ENCODE measurements at regions not wholly inside any gene's neighbourhood (a gene's known extent, or its start where the extent isn't known, plus 50 kb on each side); places are given as distances from the start of the nearest gene placed in this dataset.
A peak's percentile ranks its signal among the peaks of the same experiment; 100 is the strongest.

- intact Hi-C loops (cut with DNase I), result no loop called here
- ATAC-seq (no peak), DNase-seq (ENCODE audit: low spot score) (no peak)
Observed at GRCh38 chr2:238593678-238594077, 167.0 kb downstream of the ASB1 start.

DNA sequence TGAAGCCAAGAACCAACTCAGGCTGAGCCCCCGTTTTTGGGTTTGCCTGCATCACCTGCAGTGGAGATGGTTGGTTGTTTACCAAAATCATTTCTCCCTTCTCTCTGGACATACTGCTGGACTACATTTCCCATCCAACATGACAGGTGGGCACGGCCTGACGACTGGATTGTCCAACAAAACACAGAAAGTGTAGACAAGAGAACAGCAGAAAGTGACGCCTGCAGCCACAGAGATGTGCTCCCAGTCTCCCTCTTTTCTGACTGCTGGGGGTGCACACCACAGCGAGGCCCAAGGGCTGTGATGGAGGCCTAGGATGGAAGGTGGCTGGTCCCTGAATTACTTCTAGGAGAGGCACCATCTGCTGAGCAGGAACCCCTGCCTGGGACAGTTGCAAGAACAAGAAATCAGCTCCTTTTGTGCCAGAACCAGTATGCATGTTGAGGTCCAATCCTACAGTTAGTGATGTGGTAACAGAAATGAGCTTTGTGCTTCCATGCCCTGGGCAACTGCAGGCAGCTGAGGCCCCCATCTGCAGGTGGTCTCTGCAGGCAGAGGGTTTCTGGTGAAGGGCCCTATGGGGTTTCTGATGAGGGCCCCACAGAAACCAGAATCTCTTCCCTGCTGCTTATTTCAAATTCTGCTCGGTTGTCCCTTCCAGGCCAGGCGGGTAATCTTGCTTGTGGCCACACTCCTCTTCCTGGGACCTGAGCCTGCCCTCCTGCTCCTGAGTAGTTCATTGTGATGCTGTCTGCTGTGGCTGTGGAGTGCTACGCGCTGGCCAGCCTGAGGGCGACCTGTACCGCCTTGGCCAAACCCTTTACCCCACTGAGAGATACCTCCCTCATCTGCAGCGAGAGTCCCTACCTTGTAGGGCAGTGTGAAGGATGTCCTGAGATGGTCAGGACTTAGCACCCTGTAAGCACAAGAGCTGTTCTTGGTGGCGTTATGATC is 168.3 kb downstream of the ASB1 start:
- ATAC-seq, result no peak
- DNase-seq (ENCODE audit: low spot score), result no peak
- intact Hi-C loops (cut with DNase I), result no loop called here

DNA sequence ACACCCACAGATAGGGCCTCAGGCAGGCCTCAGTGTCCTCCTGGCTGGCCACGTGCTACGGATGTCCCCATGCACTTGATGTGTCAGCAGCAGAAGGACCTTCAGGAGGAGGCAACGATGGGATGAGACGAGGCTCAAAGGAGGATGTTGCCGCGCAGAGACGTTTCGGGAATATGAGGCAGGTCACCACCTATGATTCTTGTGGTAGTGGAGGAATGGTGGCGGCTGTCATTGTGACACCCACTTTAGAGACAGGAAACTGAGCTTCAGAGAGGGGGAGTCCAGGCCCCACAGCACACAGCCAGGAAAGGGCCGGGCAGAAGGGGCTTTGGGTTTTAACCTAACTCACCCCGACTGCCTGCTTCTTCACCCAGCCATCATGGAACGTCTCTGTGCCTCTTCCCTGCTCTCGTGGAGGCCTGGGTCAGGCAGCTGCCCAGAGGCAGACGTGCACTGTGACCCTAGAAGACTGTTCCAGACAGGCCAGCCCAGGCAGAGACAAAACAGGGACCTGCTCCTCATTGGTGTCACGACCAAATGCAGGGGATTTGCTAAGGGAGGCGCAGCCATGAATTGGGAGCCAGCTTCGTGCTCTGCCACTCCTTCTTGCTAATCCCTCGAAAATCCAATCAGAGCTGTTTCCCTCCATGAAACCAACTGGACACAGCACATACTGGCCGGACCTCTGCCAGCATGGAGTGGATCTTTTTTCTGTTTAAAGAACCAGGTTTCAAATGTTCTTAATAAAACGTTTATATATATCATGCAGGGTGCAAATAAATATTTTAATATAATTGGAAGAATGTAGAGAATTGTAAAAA is 169.2 kb downstream of the ASB1 start:
- no peak for ATAC-seq
- intact Hi-C loops (cut with DNase I), result no loop called here
- DNase-seq (ENCODE audit: low spot score), result no peak

DNA sequence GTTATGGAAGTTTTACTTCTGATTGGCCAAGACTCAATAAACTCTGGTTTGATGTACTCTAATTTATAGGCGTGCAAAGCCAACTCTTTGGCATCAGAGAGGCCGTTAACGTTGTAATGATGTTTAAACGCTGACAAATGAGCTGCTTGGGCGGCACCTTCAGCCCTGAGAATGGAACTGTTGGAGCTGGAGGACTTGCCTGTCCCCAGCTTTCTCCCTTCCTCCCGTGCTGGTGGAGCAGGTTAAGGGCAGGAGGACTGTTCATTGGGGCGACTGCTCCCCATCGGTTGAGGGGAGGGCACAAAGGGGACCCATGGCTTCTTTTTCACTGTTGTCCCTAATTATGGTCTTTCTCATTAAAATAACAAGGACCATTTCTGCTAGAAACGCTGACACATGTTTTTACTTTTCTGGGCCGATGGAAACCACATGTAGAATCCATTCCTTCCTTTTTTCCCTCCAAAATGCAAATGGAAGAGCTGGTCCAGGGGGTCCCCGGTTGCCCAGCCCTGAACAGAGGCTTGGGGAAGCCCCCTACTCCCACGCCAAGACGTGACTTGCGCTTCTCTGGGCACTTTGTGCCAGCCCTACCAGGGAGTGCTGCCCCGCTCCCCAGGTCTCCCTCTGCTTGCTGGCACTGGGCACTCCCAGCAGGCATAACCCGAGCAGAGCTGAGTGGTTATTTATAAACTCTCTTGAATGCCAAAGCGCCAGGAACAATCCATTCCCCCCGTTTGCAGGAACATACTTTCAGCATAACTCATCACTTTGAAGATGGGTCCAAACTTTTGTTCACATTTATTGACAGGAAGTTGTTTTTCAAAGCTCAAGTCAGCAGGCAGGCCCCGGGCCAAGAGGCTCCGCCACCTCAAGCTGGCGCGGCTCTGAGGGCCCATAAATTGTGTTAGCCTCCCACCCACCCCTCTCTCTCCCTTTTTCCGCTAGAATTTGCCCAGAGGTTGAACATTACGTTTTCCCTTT is 170.1 kb downstream of the ASB1 start:
- DNase-seq (ENCODE audit: low spot score) (no peak), ATAC-seq (peak; percentile 83)
- intact Hi-C loops (cut with DNase I), result no loop called here

DNA sequence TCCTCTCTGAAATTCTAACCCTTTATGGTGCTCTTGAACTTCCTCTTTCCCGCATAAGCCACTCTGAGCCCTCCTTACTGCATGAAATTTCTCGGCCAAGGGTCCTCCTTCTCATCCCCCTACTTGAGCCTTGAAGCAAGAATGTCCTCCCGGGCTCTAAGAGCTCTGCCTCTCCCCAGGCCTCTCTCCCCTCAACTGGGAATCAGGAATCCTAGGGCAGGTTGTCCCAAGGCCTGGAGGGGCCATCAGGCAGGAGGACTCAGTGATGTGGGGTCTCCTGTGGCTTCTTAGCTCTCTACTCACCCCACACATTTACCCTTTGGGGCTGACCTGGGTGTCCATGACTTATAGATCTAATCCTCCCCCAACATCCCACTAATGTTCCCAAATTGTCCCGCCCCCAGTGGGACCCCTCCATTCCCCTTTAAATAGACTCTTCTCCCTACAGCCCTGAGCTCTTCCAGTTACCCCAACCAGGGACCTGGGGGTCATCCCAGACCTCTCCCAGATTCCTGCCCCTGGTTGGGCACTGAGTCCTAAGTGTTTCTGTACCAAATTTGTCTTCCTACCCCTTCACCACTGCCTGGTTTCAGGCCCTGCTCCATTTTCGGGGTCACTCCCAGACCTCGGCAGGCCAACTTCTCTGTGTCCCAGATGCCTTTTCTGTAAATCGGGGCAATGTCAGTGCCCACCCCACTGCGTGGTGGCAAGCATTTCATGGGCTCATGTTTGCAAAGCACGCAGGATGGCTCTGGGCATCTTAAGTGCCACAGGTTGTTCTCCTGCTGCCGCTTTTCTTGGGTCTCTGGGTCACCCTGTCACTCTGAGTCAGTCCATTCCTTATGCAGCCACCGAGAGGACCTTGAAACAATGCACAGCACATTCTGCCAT is 171.2 kb downstream of the ASB1 start:
- intact Hi-C loops (cut with DNase I), result no loop called here
- ATAC-seq (no peak), DNase-seq (ENCODE audit: low spot score) (no peak)

DNA sequence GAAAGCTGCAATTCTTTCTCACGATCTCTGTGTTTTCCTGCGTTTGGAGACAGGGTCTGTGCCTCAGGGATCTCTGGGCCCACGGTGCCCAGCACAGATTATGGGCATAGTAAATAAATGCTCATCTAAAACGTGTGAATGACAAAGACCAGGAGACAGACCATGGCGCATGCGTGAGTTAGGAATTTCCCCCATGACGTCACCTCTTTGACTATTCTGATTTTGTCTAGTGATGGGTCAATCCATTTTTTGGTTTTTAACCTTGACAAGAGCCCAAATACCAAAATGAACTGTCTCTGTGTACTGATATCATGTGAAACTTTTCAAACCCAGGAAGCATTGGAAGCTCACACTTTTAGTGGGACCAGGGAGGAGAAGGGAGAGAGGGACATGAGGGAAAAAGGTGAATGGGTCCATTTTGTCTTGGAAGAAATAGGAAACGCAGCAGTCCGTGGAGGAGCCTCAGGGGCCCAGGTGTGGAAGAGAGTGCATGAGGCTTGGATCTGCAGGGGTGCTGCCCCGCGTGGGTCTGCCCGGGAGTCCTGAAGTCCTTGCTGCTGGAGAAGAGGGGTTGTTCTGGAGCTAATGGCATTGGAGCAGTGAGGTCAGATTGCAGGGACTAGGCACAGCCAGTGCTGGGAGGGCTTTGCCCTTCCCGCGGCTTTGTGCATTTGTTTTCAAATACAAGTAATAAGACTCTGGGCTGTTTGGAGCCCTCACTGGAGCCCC is 172.2 kb downstream of the ASB1 start:
- ATAC-seq (no peak), DNase-seq (ENCODE audit: low spot score) (no peak)
- intact Hi-C loops (cut with DNase I), result no loop called here

DNA sequence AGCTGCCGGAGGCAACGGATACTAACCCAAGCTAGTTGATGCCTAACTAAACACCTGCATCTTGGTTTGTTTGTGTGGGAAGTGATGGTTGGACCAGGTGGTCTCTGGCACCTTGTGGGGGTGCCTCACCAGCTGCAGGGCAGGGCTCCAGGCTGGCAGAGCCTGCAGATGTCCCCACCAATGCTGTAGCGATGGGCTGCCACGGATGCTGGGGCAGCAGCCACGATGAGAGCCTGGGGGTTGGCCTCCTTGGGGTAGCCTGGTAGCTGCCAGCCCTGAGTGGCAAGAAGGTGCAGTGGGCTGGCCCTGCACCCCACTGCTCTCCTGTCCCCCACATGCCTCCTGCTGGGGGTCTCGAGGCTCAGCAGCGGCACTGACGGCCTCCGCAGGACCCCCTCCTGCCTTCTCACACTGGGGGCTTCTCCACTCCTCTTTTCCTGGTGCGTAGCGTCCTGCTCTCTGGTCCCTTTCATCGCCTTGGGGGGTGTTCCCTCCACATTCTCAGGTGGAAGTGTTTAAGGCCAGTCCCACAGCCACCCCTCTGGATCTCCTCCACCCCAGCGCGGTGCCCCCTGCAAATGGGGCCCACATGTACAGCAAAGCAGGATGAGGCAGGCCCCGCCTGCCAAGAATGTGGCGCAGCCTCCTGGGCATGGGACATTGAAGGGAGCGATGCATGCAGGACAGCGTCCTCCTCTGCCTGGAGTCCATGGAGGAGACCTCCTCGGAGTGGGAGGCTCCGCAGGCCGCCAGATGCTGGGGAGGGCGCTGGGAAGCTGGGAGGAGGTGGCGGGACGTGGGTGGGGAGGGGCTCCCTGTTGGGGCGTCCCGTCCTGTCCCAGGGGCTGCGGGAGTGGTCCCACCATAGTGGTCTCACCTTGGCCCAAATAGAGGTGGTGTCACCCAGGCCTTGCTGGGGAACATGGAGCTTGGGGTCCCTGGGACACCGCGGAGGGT is 173.1 kb downstream of the ASB1 start:
- intact Hi-C loops (cut with DNase I), result no loop called here
- ATAC-seq, result no peak
- no peak for DNase-seq (ENCODE audit: low spot score)

DNA sequence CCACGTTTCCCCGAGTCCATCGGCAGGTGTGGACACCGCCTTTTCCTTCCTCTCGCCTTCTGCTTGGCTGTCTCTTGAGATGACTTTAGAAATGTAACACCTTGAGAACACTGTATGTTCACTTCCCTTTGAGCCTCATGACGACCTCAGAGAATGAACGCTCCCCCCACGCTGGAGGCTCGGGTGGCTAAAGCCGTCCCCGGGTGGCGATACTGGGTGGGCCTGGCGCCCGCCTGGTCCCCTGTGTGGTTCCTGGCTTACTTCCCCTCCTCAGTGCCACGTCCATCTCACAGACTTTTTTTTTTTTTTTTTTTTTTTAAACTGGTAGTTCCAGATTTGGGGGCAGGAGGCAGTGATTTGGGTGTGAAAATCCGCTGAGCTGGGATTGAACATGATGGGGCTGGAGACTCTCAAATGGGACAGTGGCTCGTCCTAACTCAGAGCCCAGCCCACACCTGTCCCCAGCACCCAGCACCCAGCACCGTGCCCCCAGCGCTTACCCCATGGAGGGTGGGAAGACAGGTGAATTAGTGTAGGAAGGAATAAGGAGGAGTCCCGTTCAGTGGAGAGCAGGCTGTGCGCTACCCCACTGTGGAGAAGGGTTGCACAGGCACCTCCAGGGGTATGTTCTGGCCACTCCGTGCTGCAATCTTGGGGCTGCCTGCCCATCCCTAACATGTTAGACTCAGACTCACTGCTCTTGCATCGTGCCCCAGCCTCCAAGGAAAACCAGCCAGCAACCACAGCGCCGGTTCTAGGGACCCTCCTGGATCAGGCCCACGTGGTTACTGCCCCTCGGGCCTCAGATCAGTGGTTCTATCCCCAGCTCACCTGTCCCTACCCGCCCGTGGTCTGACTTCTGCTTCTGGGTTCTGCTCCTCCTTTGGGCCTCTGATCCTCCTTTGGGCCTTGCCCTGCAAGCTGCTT is 174.0 kb downstream of the ASB1 start:
- DNase-seq (ENCODE audit: low spot score), result no peak
- ATAC-seq, result peak; percentile 11
- intact Hi-C loops (cut with DNase I), result no loop called here

- ATAC-seq (peak; percentile 78), DNase-seq (ENCODE audit: low spot score) (no peak)
- intact Hi-C loops (cut with DNase I), result no loop called here
Observed at GRCh38 chr2:238601433-238602222, 174.9 kb downstream of the ASB1 start.

GRCh38 chr2:238602223-238602960 is 175.7 kb downstream of the ASB1 start:
- intact Hi-C loops (cut with DNase I), result no loop called here
- ATAC-seq (peak; percentile 44), DNase-seq (ENCODE audit: low spot score) (no peak)

GRCh38 chr2:238603596-238603995 is 176.9 kb downstream of the ASB1 start:
- no peak for ATAC-seq
- intact Hi-C loops (cut with DNase I), result no loop called here

DNA sequence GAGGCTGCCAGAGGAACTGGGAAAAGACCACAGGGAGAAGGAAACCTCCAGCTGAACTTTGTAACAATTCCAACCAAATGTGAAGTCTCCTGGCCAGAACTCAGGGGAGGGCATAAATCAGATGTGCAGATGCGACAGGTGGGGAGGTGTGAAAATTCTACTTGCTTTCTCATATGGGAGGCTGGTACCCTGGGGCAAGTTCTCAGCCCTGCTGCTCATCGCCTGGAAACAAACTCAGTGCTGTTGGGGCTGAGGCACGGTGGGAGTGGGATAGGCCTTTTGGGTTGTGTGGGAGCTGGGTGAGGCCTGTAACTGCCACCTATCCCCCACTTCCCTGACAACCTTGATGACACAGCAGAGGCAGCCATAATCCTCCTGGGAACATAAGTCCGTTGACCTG is 179.6 kb downstream of the ASB1 start:
- intact Hi-C loops (cut with DNase I), result no loop called here
- DNase-seq (ENCODE audit: low spot score), result no peak
- no peak for ATAC-seq

More at GRCh38 chr2:238603596-238603995, 176.9 kb downstream of the ASB1 start:
- DNase-seq (ENCODE audit: low spot score), result no peak

GRCh38 chr2:238613610-238614009 is 186.9 kb downstream of the ASB1 start:
- ATAC-seq, result no peak
- DNase-seq (ENCODE audit: low spot score), result no peak
- intact Hi-C loops (cut with DNase I), result no loop called here

DNA sequence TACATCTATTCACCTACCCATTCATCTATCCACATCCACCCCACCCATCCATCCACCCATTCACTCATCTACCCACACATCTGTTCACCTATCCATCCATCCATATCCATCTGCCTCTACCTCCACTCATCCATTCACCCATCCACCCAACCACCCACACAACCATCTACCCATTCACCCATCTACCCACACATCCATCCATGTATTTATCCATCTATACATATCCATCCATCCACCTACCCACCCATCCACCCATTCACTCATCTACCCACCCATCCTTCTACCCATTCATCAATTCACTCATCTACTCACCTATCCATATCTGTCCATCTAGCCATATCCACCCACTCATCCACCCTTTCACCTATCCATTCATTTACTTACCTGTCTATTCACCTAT is 187.6 kb downstream of the ASB1 start:
- no peak for ATAC-seq
- intact Hi-C loops (cut with DNase I), result no loop called here
- DNase-seq (ENCODE audit: low spot score), result no peak

Data from sciatic nerve (tissue), 2 donors.